ENCODE measurements at regions not wholly inside any gene's neighbourhood (a gene's known extent, or its start where the extent isn't known, plus 50 kb on each side); places are given as distances from the start of the nearest gene placed in this dataset.

DNA sequence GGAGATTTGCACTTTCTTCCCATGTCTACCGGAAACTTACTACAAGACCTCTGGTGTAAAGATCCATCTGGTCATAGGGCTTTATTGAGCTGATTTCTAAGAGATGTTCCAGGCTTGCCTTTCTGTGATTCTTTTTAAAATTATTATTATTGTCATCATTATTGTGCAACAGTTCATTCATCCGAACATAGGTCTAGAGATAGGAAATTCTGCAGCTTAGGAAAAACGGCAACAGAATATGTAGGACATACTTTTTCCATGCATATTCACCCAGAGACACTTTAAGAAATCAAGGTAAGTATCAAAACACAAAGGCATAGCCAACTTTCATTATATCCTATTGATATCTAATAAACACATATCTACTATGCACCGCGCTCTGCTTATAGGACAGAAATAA is 378.2 kb upstream of the KLF4 start:
- TF ChIP-seq, protein P1, sequence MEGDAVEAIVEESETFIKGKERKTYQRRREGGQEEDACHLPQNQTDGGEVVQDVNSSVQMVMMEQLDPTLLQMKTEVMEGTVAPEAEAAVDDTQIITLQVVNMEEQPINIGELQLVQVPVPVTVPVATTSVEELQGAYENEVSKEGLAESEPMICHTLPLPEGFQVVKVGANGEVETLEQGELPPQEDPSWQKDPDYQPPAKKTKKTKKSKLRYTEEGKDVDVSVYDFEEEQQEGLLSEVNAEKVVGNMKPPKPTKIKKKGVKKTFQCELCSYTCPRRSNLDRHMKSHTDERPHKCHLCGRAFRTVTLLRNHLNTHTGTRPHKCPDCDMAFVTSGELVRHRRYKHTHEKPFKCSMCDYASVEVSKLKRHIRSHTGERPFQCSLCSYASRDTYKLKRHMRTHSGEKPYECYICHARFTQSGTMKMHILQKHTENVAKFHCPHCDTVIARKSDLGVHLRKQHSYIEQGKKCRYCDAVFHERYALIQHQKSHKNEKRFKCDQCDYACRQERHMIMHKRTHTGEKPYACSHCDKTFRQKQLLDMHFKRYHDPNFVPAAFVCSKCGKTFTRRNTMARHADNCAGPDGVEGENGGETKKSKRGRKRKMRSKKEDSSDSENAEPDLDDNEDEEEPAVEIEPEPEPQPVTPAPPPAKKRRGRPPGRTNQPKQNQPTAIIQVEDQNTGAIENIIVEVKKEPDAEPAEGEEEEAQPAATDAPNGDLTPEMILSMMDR (IDR thresholded peaks at IDR 0.05): no peak
- no peak for TF ChIP-seq EZH2 (IDR thresholded peaks at IDR 0.05; ENCODE audit: borderline replicate concordance, insufficient read depth, low read depth, low read length, poor library complexity, severe bottlenecking)

Data from B cell (primary cell).